Upper lobe of right lung (tissue), 1 donor: ENCODE measurements at regions not wholly inside any gene's neighbourhood (a gene's known extent, or its start where the extent isn't known, plus 50 kb on each side); places are given as distances from the start of the nearest gene placed in this dataset.

Source experiments
- ATAC-seq: fragments of 200-7000 bp; cut with Tn5 transposase; one replicate; pipeline ENCODE4 v1.9.1; 2020; ENCODE audit warnings: mild to moderate bottlenecking, moderate library complexity
- DNase-seq: peaks from one replicate; pipeline ENCODE4 v3.0.0-alpha.2; 2020
- H3K27ac ChIP-seq: fragments of 200-600 bp; one replicate; pipeline ENCODE4 v1.8.0; 2022
- H3K27me3 ChIP-seq: fragments of 200-600 bp; one replicate; pipeline ENCODE4 v1.8.0; 2022; ENCODE audit warnings: mild to moderate bottlenecking
- H3K36me3 ChIP-seq: fragments of 200-600 bp; one replicate; pipeline ENCODE4 v1.8.0; 2022
- H3K4me1 ChIP-seq: fragments of 200-600 bp; one replicate; pipeline ENCODE4 v1.8.0; 2022
- H3K4me3 ChIP-seq: fragments of 200-600 bp; one replicate; pipeline ENCODE4 v1.8.0; 2022; ENCODE audit warnings: mild to moderate bottlenecking
- H3K9me3 ChIP-seq: fragments of 200-600 bp; one replicate; pipeline ENCODE4 v1.8.0; 2022
- intact Hi-C: fragments of 100-400 bp; cut with DNase I; formaldehyde crosslinking; loops from one replicate; pipeline ENCODE4 v1.11.0; 2022
- TF ChIP-seq, protein P1 (sequence below): fragments of 200-600 bp; IDR thresholded peaks from one replicate; pipeline ENCODE4 v1.8.0; 2022; ENCODE audit warnings: antibody characterized with exemption
- donor health status: DM: no; HTN: yes; CAD: no; lungs with severe emphysema.

DNA sequence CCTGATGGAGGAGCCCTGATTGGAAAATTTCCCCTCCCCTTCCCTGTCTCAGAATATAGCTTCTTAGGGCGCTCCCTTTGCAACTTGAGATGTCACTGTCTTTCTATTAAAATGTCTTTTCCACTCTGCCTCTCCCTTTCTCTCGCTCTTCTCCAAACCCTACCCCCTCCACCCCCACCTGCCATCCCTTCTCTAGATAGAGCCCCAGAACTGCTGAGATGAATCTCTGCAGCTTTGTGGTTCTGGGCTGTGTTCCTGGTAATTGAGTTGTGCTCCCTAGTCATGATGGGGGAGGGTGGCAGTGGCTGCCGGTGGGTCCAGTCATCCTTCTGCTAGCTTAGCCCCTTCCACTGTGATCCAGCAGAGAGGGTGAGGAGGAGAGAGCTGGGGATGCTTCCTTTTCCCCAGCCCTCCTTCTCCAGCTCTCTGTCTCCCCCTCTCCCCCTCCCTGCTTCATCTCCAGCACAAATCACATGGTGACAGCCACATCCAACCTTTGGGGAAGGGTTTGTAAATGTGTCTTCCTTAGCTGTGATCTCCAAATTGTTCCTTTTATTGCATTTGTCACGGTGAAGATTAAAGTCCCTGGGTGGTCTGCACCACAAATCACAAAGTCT lies 50.8 kb upstream of the BTRC start:
- intact Hi-C loops: no loop called here
- no peaks in the 10 kb centered on the region for H3K4me1 ChIP-seq
- ATAC-seq: no peak
- H3K27ac ChIP-seq: no peak overlapping the region
- H3K36me3 ChIP-seq: no peaks in the 10 kb centered on the region
- H3K27me3 ChIP-seq: peaks cover 17% of the 10 kb centered on the region
- H3K4me3 ChIP-seq: no peak overlapping the region
- no peaks in the 10 kb centered on the region for H3K9me3 ChIP-seq
- TF ChIP-seq, protein P1, sequence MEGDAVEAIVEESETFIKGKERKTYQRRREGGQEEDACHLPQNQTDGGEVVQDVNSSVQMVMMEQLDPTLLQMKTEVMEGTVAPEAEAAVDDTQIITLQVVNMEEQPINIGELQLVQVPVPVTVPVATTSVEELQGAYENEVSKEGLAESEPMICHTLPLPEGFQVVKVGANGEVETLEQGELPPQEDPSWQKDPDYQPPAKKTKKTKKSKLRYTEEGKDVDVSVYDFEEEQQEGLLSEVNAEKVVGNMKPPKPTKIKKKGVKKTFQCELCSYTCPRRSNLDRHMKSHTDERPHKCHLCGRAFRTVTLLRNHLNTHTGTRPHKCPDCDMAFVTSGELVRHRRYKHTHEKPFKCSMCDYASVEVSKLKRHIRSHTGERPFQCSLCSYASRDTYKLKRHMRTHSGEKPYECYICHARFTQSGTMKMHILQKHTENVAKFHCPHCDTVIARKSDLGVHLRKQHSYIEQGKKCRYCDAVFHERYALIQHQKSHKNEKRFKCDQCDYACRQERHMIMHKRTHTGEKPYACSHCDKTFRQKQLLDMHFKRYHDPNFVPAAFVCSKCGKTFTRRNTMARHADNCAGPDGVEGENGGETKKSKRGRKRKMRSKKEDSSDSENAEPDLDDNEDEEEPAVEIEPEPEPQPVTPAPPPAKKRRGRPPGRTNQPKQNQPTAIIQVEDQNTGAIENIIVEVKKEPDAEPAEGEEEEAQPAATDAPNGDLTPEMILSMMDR: no peak
- DNase-seq: no peak
